Thyroid gland (tissue), 4 donors: ENCODE measurements at regions not wholly inside any gene's neighbourhood (a gene's known extent, or its start where the extent isn't known, plus 50 kb on each side); places are given as distances from the start of the nearest gene placed in this dataset.

ENCODE experiments used
- CTCF ChIP-seq, 6 experiments: fragments of 200-600 bp in 3 of 6; fragments of 450-650 bp in 3 of 6; sonication (generic) in 3 of 6; IDR thresholded peaks; one replicate each; pipeline ENCODE4 v1.5.1; 2016 to 2019; ENCODE audit warnings: antibody characterized with exemption in 6 of 6, mild to moderate bottlenecking in 2 of 6, inconsistent platforms in 1 of 6, moderate library complexity in 1 of 6
- POLR2A ChIP-seq, 2 donors: fragments of 450-650 bp; IDR thresholded peaks; one replicate each; pipeline ENCODE4 v1.6.1; 2017; ENCODE audit warnings: antibody characterized with exemption in 2 of 2, mild to moderate bottlenecking in 2 of 2, moderate library complexity in 1 of 2

- TF ChIP-seq CTCF (IDR thresholded peaks at IDR 0.05) = no peak
- no peak for TF ChIP-seq POLR2A (IDR thresholded peaks at IDR 0.05)
Measured at GRCh38 chr4:98712607-98713006, 54.2 kb upstream of the TSPAN5 start.
